Fibroblast of skin of scalp (primary cell): ENCODE measurements at regions not wholly inside any gene's neighbourhood (a gene's known extent, or its start where the extent isn't known, plus 50 kb on each side); places are given as distances from the start of the nearest gene placed in this dataset.

Experiments
- DNase-seq: peaks from one replicate; pipeline ENCODE4 v3.0.0-alpha.2; 2013

- no peak for DNase-seq
Observed at GRCh38 chr6:41429506-41430504, 94.4 kb downstream of the NCR2 start.

GRCh38 chr6:41430875-41431274, 95.5 kb downstream of the NCR2 start:
- peak; percentile 78 for DNase-seq

- DNase-seq, result no peak
Observed at GRCh38 chr6:41432280-41432679, 96.9 kb downstream of the NCR2 start.

GRCh38 chr6:41434803-41435481, 99.5 kb downstream of the NCR2 start:
- no peak for DNase-seq

- no peak for DNase-seq
Observed at GRCh38 chr6:41437604-41438003, 102.2 kb downstream of the NCR2 start.

- DNase-seq, result no peak
Observed at GRCh38 chr6:41438746-41439145, 103.3 kb downstream of the NCR2 start.

GRCh38 chr6:41439524-41440418, 104.4 kb downstream of the NCR2 start:
- no peak for DNase-seq

- DNase-seq, result no peak
Observed at GRCh38 chr6:41440958-41441357, 105.2 kb upstream of the FOXP4 start.

- no peak for DNase-seq
Observed at GRCh38 chr6:41441598-41442351, 104.4 kb upstream of the FOXP4 start.

GRCh38 chr6:41442352-41442672, 103.9 kb upstream of the FOXP4 start:
- DNase-seq, result no peak

- peak; percentile 49 for DNase-seq
Observed at GRCh38 chr6:41442800-41443501, 103.2 kb upstream of the FOXP4 start.

GRCh38 chr6:41443616-41444525, 102.3 kb upstream of the FOXP4 start:
- no peak for DNase-seq

- DNase-seq, result no peak
Observed at GRCh38 chr6:41445261-41445660, 100.9 kb upstream of the FOXP4 start.

GRCh38 chr6:41446132-41446531, 100.0 kb upstream of the FOXP4 start:
- no peak for DNase-seq

- no peak for DNase-seq
Observed at GRCh38 chr6:41446907-41447545, 99.2 kb upstream of the FOXP4 start.

GRCh38 chr6:41448256-41448655, 97.9 kb upstream of the FOXP4 start:
- no peak for DNase-seq

- peak; percentile 49 for DNase-seq
Observed at GRCh38 chr6:41449399-41450245, 96.6 kb upstream of the FOXP4 start.

- no peak for DNase-seq
Observed at GRCh38 chr6:41450581-41450980, 95.6 kb upstream of the FOXP4 start.

- DNase-seq, result no peak
Observed at GRCh38 chr6:41451039-41451438, 95.1 kb upstream of the FOXP4 start.
